ENCODE measurements at regions not wholly inside any gene's neighbourhood (a gene's known extent, or its start where the extent isn't known, plus 50 kb on each side); places are given as distances from the start of the nearest gene placed in this dataset.
"Not testable (repeated sequence)": the region's sequence is repeated elsewhere in the genome, so short reads cannot be mapped to it uniquely, and the experiment has no call there.

DNA sequence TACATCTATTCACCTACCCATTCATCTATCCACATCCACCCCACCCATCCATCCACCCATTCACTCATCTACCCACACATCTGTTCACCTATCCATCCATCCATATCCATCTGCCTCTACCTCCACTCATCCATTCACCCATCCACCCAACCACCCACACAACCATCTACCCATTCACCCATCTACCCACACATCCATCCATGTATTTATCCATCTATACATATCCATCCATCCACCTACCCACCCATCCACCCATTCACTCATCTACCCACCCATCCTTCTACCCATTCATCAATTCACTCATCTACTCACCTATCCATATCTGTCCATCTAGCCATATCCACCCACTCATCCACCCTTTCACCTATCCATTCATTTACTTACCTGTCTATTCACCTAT is 187.6 kb downstream of the ASB1 start:
- Histone ChIP-seq H3K4me3 (no peak overlapping the region), H3K27ac (no peak overlapping the region)
- DNase-seq (ENCODE audit: low spot score), result no peak
- TF ChIP-seq, protein P1, sequence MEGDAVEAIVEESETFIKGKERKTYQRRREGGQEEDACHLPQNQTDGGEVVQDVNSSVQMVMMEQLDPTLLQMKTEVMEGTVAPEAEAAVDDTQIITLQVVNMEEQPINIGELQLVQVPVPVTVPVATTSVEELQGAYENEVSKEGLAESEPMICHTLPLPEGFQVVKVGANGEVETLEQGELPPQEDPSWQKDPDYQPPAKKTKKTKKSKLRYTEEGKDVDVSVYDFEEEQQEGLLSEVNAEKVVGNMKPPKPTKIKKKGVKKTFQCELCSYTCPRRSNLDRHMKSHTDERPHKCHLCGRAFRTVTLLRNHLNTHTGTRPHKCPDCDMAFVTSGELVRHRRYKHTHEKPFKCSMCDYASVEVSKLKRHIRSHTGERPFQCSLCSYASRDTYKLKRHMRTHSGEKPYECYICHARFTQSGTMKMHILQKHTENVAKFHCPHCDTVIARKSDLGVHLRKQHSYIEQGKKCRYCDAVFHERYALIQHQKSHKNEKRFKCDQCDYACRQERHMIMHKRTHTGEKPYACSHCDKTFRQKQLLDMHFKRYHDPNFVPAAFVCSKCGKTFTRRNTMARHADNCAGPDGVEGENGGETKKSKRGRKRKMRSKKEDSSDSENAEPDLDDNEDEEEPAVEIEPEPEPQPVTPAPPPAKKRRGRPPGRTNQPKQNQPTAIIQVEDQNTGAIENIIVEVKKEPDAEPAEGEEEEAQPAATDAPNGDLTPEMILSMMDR (IDR thresholded peaks at IDR 0.05), result no peak

DNA sequence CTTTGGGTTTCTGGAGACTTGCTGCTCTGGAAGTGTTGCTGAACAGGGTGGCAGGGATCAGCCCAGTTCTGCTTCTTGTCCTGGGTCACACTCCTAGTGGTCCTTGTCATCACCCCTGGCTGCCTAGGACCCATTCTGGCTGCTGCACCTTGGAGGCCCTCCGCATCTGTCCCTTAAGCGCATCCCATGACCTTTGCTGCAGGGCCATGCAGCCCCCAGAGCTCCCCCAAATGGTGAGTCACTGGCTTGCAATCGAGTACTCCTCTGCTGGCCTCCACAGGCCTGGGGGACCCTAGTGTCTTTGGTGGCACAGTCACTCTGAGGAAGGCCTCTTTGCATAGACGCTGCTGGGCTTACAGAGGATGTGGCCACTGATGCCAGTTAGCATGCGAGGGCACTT is 188.5 kb downstream of the ASB1 start:
- no peak for DNase-seq (ENCODE audit: low spot score)
- no peak overlapping the region for H3K4me3 ChIP-seq
- TF ChIP-seq, protein P1 (IDR thresholded peaks at IDR 0.05), result no peak

DNA sequence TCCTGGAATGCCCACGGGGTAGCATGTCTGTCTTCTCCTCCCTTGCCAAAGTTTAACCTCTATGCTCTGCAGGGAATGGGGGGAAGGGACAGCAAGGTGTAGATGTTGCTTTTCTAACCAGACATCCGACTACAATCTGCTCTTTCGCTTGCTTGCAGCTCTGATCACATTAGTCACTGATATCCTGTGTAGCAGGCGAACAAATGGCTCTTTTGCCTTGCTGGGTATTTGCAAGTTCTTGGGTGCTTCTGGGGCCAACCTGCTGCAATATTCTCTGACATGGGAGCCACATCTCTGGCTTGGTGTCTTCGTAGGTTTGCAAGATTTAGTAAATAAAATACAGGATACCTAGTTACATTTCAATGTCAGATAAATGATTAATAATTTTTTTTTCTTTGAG is 190.0 kb downstream of the ASB1 start:
- no peak overlapping the region for H3K27ac ChIP-seq
- TF ChIP-seq, protein P1 (IDR thresholded peaks at IDR 0.05), result no peak
- no peak overlapping the region for H3K4me3 ChIP-seq
- DNase-seq (ENCODE audit: low spot score), result no peak

More for the DNA sequence above, 188.5 kb downstream of the ASB1 start:
- H3K27ac ChIP-seq, result no peak overlapping the region

DNA sequence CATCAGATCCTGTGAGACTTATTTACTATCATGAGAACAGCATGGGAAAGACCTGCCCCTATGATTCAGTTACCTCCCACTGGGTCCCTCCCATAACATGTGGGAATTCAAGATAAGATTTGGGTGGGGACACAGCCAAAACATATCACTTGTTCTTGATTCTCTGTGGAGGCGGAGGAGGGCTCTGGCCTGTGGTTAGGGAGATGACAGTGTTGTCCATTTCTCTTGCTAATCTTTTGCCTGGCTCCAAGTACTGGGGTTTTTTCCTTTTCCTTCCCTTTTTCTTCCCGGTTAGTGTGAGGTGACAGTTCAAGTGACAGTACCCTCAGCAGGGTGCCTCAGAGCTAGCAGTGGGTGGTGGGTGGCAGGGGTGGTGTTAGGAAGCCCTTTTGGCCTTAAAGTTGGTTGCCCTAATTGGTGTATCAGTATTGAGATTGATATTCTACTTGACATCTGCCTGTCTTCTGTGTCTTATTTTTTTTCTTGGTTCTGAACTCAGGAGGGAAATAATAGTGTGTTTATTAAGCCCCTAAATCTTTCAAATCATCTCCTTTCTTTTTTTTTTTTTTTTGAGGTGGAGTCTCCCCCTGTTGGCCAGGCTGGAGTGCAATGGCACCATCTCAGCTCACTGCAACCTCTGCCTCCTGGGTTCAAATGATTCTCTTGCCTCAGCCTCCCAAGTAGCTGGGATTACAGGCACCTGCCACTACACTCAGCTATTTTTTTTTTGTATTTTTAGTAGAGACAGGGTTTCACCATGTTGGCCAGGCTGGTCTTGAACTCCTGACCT is 192.0 kb downstream of the ASB1 start:
- H3K4me3 ChIP-seq; H3K27ac ChIP-seq; DNase-seq (ENCODE audit: low spot score): not testable (repeated sequence)

DNA sequence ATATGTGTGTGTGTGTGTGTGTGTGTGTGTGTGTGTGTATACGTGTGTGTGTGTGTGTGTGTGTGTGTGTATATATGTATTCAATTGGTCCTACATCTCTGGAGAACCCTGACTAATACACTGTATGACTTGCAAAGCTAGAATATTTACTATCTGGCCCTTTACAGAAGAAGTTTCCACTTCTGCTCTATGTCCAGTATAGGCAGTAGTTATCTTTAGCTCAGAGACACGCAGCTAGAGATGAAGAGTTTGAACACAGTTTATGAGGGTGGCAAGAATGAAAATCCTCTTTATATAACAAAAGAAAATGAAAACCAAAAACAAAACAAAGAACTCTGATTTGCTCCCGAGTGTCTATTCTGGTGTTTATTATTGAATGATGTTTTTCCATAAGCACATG is 201.2 kb downstream of the ASB1 start:
- no peak for DNase-seq (ENCODE audit: low spot score)
- no peak overlapping the region for H3K4me3 ChIP-seq
- TF ChIP-seq, protein P1 (IDR thresholded peaks at IDR 0.05), result no peak
- no peak overlapping the region for H3K27ac ChIP-seq

DNA sequence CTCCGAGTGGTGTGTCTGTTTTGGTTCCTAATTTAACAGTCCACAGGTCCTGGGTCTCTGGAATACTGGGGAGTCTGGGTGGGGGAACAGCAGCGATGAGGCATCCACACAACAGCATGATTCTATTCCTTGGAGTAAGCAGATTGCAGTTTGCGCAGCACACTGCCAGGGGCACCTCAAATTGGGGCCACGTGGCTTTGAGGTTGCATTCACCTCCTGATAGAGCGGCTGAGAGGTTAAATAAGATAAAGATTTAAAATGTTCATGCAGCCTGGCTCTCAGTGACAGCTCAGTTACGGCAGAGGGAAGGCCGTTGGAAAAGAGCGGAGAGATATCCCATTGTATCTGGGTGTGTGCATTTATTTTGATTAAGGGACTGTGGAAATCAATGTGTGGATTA is 202.3 kb downstream of the ASB1 start:
- no peak overlapping the region for H3K27ac ChIP-seq
- DNase-seq (ENCODE audit: low spot score), result no peak
- H3K4me3 ChIP-seq, result no peak overlapping the region
- TF ChIP-seq, protein P1 (IDR thresholded peaks at IDR 0.05), result no peak

DNA sequence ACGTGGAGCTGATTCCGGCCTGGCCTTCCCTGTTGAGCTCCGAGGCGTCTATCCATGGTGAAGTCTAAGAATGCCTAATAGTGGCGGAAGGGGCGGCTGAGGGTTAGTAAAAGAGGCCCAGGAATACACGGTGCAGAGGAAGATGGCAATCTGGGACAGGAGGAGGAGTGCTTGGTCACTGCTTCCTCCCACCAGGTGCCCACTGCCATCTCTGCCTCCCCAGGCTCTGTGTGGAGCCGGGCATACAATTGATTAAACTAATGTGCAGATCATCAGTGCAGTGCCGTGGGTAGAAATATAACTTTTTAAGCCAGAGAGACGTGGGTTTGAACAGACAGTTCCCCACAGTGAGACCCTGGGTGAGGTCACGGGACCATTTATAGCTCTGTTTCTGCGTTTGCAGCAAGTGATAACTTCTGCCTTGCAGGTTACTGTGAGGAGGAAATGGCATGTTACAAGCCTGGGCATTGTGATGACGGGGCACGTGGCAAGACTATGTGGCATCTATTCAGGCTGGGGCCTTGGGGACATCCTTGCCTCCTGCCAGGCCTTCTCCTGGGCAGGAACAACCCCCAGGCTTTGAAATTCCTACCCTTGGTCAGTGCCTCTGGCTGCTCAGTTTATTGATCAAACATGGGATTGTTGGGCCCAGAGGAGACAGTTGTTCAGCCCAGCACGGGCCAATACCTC is 204.9 kb downstream of the ASB1 start:
- Histone ChIP-seq H3K4me3 (no peak overlapping the region), H3K27ac (no peak overlapping the region)
- DNase-seq (ENCODE audit: low spot score), result peak; percentile 40
- TF ChIP-seq, protein P1 (IDR thresholded peaks at IDR 0.05), result no peak

Measured in coronary artery (tissue), 2 donors.